SK-N-SH treated with all-trans-retinoic acid at 6 μM for 48 hours (cell line): ENCODE measurements at regions not wholly inside any gene's neighbourhood (a gene's known extent, or its start where the extent isn't known, plus 50 kb on each side); places are given as distances from the start of the nearest gene placed in this dataset.
"Not testable (repeated sequence)": the region's sequence is repeated elsewhere in the genome, so short reads cannot be mapped to it uniquely, and the experiment has no call there.

Experiments used
- ATAC-seq: fragments of 200-7000 bp; cut with Tn5 transposase; 3 replicates; pipeline ENCODE4 v1.9.1; 2020; ENCODE audit warnings: mild to moderate bottlenecking, moderate library complexity
- ARNTL ChIP-seq: fragments of 450-650 bp; formaldehyde crosslinking; IDR thresholded peaks from 2 replicates; pipeline ENCODE4 v1.5.0; 2020; ENCODE audit warnings: low read depth, mild to moderate bottlenecking, moderate library complexity, borderline replicate concordance
- BACH2 ChIP-seq: fragments of 250-450 bp; sonication (Bioruptor Pico); IDR thresholded peaks from 2 replicates; pipeline ENCODE4 v1.9.0; 2021; ENCODE audit warnings: mild to moderate bottlenecking, borderline replicate concordance
- CSDC2 ChIP-seq: fragments of 250-450 bp; sonication (Bioruptor Pico); IDR thresholded peaks from 2 replicates; pipeline ENCODE4 v1.5.0; 2020; ENCODE audit warnings: mild to moderate bottlenecking, moderate library complexity
- ESRRG ChIP-seq: fragments of 250-450 bp; sonication (Bioruptor Pico); IDR thresholded peaks from 2 replicates; pipeline ENCODE4 v1.6.1; 2021; ENCODE audit warnings: mild to moderate bottlenecking
- GLIS3 ChIP-seq: fragments of 250-450 bp; sonication (Bioruptor Pico); IDR thresholded peaks from 2 replicates; pipeline ENCODE4 v1.5.0; 2020; ENCODE audit warnings: mild to moderate bottlenecking, moderate library complexity
- ISL1 ChIP-seq: fragments of 250-450 bp; sonication (Bioruptor Pico); IDR thresholded peaks from 2 replicates; pipeline ENCODE4 v2.1.2; 2022; ENCODE audit warnings: mild to moderate bottlenecking, moderate library complexity
- OSR1 ChIP-seq: fragments of 250-450 bp; sonication (Bioruptor Pico); IDR thresholded peaks from 2 replicates; pipeline ENCODE4 v1.8.0; 2022; ENCODE audit warnings: moderate library complexity, mild to moderate bottlenecking, inconsistent platforms
- PPARA ChIP-seq: fragments of 250-450 bp; sonication (Bioruptor Pico); IDR thresholded peaks from 2 replicates; pipeline ENCODE4 v1.5.0; 2020; ENCODE audit warnings: mild to moderate bottlenecking, borderline replicate concordance
- RARB ChIP-seq: fragments of 250-450 bp; sonication (Bioruptor Pico); IDR thresholded peaks from 2 replicates; pipeline ENCODE4 v1.8.0; 2021; ENCODE audit warnings: mild to moderate bottlenecking, moderate library complexity
- SNAI2 ChIP-seq: fragments of 250-450 bp; sonication (Bioruptor Pico); IDR thresholded peaks from 2 replicates; pipeline ENCODE4 v1.5.0; 2020; ENCODE audit warnings: mild to moderate bottlenecking, moderate library complexity
- TOX ChIP-seq: fragments of 250-450 bp; sonication (Bioruptor Pico); IDR thresholded peaks from 2 replicates; pipeline ENCODE4 v1.8.0; 2021; ENCODE audit warnings: mild to moderate bottlenecking, moderate library complexity, borderline replicate concordance
- ZC3H10 ChIP-seq: fragments of 250-450 bp; sonication (Bioruptor Pico); IDR thresholded peaks from 2 replicates; pipeline ENCODE4 v1.5.1; 2021; ENCODE audit warnings: mild to moderate bottlenecking, moderate library complexity
- ZFP3 ChIP-seq: fragments of 250-450 bp; sonication (Bioruptor Pico); IDR thresholded peaks from 2 replicates; pipeline ENCODE4 v1.5.0; 2020; ENCODE audit warnings: mild to moderate bottlenecking, moderate library complexity
- ZFP30 ChIP-seq: fragments of 450-650 bp; formaldehyde crosslinking; IDR thresholded peaks from 2 replicates; pipeline ENCODE4 v1.5.0; 2022; ENCODE audit warnings: mild to moderate bottlenecking, moderate library complexity
- ZNF565 ChIP-seq: fragments of 450-650 bp; formaldehyde crosslinking; conservative IDR thresholded peaks from 2 replicates; pipeline ENCODE4 v1.5.0; 2020; ENCODE audit warnings: low read depth, mild to moderate bottlenecking, moderate library complexity
- ZNF70 ChIP-seq: fragments of 450-650 bp; formaldehyde crosslinking; IDR thresholded peaks from 2 replicates; pipeline ENCODE4 v1.5.0; 2020; ENCODE audit warnings: mild to moderate bottlenecking, moderate library complexity
- ZNF8 ChIP-seq: fragments of 450-650 bp; formaldehyde crosslinking; IDR thresholded peaks from 2 replicates; pipeline ENCODE4 v1.5.0; 2020; ENCODE audit warnings: mild to moderate bottlenecking, moderate library complexity
- TF ChIP-seq, protein P1 (sequence below): fragments of 250-450 bp; sonication (Bioruptor Pico); IDR thresholded peaks from 2 replicates; pipeline ENCODE4 v1.5.1; 2021; ENCODE audit warnings: mild to moderate bottlenecking, moderate library complexity
- TF ChIP-seq, protein P2 (sequence below): fragments of 250-450 bp; sonication (Bioruptor Pico); IDR thresholded peaks from 2 replicates; pipeline ENCODE4 v1.5.1; 2020; ENCODE audit warnings: low read depth, mild to moderate bottlenecking, moderate library complexity
- TF ChIP-seq, protein P3 (sequence below): fragments of 250-450 bp; sonication (Bioruptor Pico); IDR thresholded peaks from 2 replicates; pipeline ENCODE4 v1.8.0; 2021; ENCODE audit warnings: low read depth, mild to moderate bottlenecking, moderate library complexity, borderline replicate concordance
- TF ChIP-seq, protein P4 (sequence below): fragments of 250-450 bp; sonication (Bioruptor Pico); IDR thresholded peaks from 2 replicates; pipeline ENCODE4 v1.8.0; 2020; ENCODE audit warnings: mild to moderate bottlenecking, moderate library complexity, borderline replicate concordance

DNA sequence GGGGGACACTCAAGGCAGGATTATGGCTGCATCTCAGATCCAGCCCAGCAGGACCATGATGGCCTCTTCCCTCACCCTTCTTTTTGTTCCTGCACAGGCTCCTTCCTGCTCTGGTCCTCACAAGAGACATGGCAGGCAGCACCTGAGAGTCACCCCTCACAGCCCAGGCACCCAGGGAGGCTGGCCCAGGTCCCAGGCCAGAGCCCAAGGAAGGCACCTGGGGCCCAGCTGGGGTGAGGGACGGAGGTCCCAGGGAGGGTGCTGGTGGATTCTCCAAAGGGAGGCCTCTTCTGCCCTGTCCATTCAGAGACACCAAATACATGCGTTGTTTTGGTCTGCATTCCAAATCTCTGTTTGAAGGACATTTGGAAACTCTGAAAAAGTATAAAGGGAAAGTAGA lies 285.4 kb upstream of the HS6ST1 start:
- TF ChIP-seq ZNF8 (CRISPR knock-in tag) (no peak), ESRRG (no peak), ZNF70 (no peak), TOX (CRISPR knock-in tag) (no peak), GLIS3 (CRISPR knock-in tag) (no peak), ZNF565 (CRISPR knock-in tag) (no peak), ISL1 (CRISPR knock-in tag) (no peak), OSR1 (CRISPR knock-in tag) (no peak)
- TF ChIP-seq, protein P1, sequence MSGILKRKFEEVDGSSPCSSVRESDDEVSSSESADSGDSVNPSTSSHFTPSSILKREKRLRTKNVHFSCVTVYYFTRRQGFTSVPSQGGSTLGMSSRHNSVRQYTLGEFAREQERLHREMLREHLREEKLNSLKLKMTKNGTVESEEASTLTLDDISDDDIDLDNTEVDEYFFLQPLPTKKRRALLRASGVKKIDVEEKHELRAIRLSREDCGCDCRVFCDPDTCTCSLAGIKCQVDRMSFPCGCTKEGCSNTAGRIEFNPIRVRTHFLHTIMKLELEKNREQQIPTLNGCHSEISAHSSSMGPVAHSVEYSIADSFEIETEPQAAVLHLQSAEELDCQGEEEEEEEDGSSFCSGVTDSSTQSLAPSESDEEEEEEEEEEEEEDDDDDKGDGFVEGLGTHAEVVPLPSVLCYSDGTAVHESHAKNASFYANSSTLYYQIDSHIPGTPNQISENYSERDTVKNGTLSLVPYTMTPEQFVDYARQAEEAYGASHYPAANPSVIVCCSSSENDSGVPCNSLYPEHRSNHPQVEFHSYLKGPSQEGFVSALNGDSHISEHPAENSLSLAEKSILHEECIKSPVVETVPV (CRISPR knock-in tag): no peak
- TF ChIP-seq, protein P2, sequence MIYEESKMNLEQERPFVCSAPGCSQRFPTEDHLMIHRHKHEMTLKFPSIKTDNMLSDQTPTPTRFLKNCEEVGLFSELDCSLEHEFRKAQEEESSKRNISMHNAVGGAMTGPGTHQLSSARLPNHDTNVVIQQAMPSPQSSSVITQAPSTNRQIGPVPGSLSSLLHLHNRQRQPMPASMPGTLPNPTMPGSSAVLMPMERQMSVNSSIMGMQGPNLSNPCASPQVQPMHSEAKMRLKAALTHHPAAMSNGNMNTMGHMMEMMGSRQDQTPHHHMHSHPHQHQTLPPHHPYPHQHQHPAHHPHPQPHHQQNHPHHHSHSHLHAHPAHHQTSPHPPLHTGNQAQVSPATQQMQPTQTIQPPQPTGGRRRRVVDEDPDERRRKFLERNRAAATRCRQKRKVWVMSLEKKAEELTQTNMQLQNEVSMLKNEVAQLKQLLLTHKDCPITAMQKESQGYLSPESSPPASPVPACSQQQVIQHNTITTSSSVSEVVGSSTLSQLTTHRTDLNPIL: no peak
- TF ChIP-seq, protein P3, sequence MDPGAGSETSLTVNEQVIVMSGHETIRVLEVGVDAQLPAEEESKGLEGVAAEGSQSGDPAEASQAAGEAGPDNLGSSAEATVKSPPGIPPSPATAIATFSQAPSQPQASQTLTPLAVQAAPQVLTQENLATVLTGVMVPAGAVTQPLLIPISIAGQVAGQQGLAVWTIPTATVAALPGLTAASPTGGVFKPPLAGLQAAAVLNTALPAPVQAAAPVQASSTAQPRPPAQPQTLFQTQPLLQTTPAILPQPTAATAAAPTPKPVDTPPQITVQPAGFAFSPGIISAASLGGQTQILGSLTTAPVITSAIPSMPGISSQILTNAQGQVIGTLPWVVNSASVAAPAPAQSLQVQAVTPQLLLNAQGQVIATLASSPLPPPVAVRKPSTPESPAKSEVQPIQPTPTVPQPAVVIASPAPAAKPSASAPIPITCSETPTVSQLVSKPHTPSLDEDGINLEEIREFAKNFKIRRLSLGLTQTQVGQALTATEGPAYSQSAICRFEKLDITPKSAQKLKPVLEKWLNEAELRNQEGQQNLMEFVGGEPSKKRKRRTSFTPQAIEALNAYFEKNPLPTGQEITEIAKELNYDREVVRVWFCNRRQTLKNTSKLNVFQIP (CRISPR knock-in tag): no peak
- TF ChIP-seq, all 23 proteins: peak for 0
- no peak for ATAC-seq

DNA sequence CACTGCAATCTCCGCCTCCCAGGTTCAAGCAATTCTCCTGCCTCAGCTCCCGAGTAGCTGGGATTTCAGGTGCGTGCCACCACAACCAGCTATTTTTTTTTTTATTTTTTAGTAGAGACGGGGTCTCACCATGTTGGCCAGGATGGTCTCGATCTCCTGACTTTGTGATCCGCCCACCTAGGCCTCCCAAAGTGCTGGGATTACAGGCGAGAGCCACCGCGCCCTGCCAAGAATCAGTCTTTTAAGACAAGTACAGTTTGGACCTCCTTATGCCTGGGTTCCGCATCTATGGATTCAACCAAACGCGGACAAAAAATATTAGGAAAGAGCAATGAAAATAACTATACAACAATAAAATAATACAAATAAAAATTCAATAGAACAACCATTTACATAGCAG lies 285.9 kb upstream of the HS6ST1 start:
- ATAC-seq: not testable (repeated sequence)

DNA sequence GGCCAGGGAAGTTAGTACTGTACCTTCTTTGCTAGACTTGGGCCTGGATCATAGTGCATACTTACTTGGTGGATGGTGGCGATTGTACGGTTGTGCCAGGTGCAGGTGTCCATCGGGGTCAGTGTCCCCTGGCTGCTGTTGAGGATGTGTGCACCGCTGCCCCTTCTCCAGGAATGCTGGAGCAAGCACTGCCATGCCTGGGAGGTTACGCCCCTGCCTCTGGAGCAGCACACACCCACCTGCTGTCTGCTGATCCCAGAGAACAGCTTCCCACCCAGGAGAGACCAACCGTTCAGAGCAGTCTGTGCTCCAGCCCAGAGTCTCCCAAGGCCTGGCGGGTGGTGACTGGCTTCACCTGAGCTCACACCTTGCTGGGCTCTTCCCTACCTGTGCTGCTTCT lies 286.8 kb upstream of the HS6ST1 start:
- TF ChIP-seq ZFP30 (CRISPR knock-in tag): no peak
- no peak for TF ChIP-seq BACH2 (CRISPR knock-in tag)
- no peak for TF ChIP-seq GLIS3 (CRISPR knock-in tag)
- TF ChIP-seq ZFP3 (CRISPR knock-in tag): no peak
- TF ChIP-seq ISL1 (CRISPR knock-in tag): no peak
- TF ChIP-seq, protein P1 (CRISPR knock-in tag): no peak
- TF ChIP-seq ZC3H10: no peak
- TF ChIP-seq ZNF70: no peak
- no peak for TF ChIP-seq ARNTL (CRISPR knock-in tag)
- TF ChIP-seq, protein P2: no peak
- TF ChIP-seq, protein P4, sequence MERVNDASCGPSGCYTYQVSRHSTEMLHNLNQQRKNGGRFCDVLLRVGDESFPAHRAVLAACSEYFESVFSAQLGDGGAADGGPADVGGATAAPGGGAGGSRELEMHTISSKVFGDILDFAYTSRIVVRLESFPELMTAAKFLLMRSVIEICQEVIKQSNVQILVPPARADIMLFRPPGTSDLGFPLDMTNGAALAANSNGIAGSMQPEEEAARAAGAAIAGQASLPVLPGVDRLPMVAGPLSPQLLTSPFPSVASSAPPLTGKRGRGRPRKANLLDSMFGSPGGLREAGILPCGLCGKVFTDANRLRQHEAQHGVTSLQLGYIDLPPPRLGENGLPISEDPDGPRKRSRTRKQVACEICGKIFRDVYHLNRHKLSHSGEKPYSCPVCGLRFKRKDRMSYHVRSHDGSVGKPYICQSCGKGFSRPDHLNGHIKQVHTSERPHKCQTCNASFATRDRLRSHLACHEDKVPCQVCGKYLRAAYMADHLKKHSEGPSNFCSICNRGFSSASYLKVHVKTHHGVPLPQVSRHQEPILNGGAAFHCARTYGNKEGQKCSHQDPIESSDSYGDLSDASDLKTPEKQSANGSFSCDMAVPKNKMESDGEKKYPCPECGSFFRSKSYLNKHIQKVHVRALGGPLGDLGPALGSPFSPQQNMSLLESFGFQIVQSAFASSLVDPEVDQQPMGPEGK (CRISPR knock-in tag): no peak
- no peak for TF ChIP-seq ZNF565 (CRISPR knock-in tag)
- no peak for TF ChIP-seq TOX (CRISPR knock-in tag)
- TF ChIP-seq ZNF8 (CRISPR knock-in tag): no peak
- TF ChIP-seq PPARA (CRISPR knock-in tag): no peak
- TF ChIP-seq SNAI2 (CRISPR knock-in tag): no peak
- TF ChIP-seq RARB (CRISPR knock-in tag): no peak
- no peak for TF ChIP-seq ESRRG
- ATAC-seq: no peak

DNA sequence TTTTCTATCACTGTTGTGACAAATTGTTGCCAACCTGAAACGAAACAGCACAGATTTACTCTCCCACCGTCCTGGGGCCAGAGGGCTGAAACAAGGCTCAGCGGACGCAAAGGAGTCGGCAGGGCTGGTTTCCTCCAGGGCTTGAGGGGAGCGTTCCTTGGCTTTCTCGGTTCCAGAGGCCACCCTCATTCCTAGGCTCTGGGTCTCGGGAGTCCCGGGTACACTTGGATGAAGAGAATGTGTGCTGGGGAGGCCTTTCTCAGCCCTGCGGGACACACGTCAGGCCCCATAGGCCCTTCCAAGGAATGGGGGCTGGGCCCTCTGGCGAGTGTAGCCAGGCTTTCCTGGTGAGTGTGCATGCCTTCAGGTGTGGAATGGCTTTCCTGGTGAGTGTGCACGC lies 287.3 kb upstream of the HS6ST1 start:
- no peak for ATAC-seq

More for the DNA sequence above, 287.3 kb upstream of the HS6ST1 start:
- TF ChIP-seq OSR1 (CRISPR knock-in tag) (no peak), PPARA (CRISPR knock-in tag) (no peak), RARB (CRISPR knock-in tag) (no peak), CSDC2 (no peak), ZNF70 (no peak), ISL1 (CRISPR knock-in tag) (no peak)
- TF ChIP-seq, protein P4 (CRISPR knock-in tag): no peak
- TF ChIP-seq, protein P2: no peak
- TF ChIP-seq, protein P3 (CRISPR knock-in tag): no peak
